ENCODE measurements at regions not wholly inside any gene's neighbourhood (a gene's known extent, or its start where the extent isn't known, plus 50 kb on each side); places are given as distances from the start of the nearest gene placed in this dataset.

GRCh38 chr6:88383183-88383582 lies 217.0 kb upstream of the CNR1 start:
- H3K9me2 ChIP-seq (ENCODE audit: insufficient read depth): no peaks in the 10 kb centered on the region
- ChIA-PET CTCF (no interaction called here), POLR2A (ENCODE audit: unreplicated experiment) (no interaction called here)
- peaks cover 16% of the 10 kb centered on the region for H3K27me3 ChIP-seq (ENCODE audit: insufficient read depth, low read depth)
- no peak for DNase-seq
- H3K36me3 ChIP-seq (ENCODE audit: low read depth): no peaks in the 10 kb centered on the region
- BruUV-seq (replicated peaks): no TSS peak
- no peak overlapping the region for H2AFZ ChIP-seq
- H3K27ac ChIP-seq: no peak overlapping the region
- H3K4me1 ChIP-seq (replicated peaks; ENCODE audit: insufficient read depth): no peaks in the 10 kb centered on the region
- H3K4me3 ChIP-seq: no peak overlapping the region
- no peaks in the 10 kb centered on the region for H3K79me2 ChIP-seq (ENCODE audit: low read depth)
- no peaks in the 10 kb centered on the region for H3K9me3 ChIP-seq (ENCODE audit: insufficient read depth, low read depth)
- H3K4me2 ChIP-seq: no peak overlapping the region
- H4K20me1 ChIP-seq (ENCODE audit: insufficient read depth): no peaks in the 10 kb centered on the region
- H3F3A ChIP-seq (ENCODE audit: insufficient read depth, low read depth): no peaks in the 10 kb centered on the region
- TF ChIP-seq CTCF (conservative IDR thresholded peaks at IDR 0.05) (no peak), EZH2 (IDR thresholded peaks at IDR 0.05; ENCODE audit: low read depth) (no peak)
- intact Hi-C loops (cut with micrococcal nuclease; ENCODE audit: unreplicated experiment): no loop called here

GRCh38 chr6:88381289-88381642 lies 215.1 kb upstream of the CNR1 start:
- no TSS peak for BruUV-seq (replicated peaks)
- H3K9me2 ChIP-seq (ENCODE audit: insufficient read depth): no peaks in the 10 kb centered on the region
- H3K9me3 ChIP-seq (ENCODE audit: insufficient read depth, low read depth): no peaks in the 10 kb centered on the region
- no peak overlapping the region for H3K4me3 ChIP-seq
- POLR2A ChIA-PET (ENCODE audit: unreplicated experiment): no interaction called here
- TF ChIP-seq CTCF (conservative IDR thresholded peaks at IDR 0.05): no peak
- TF ChIP-seq EZH2 (IDR thresholded peaks at IDR 0.05; ENCODE audit: low read depth): no peak
- H4K20me1 ChIP-seq (ENCODE audit: insufficient read depth): no peaks in the 10 kb centered on the region
- no peak for DNase-seq
- CTCF ChIA-PET: no interaction called here
- H2AFZ ChIP-seq: no peak overlapping the region
- H3K36me3 ChIP-seq (ENCODE audit: low read depth): no peaks in the 10 kb centered on the region
- no peaks in the 10 kb centered on the region for H3K4me1 ChIP-seq (replicated peaks; ENCODE audit: insufficient read depth)
- no peaks in the 10 kb centered on the region for H3F3A ChIP-seq (ENCODE audit: insufficient read depth, low read depth)
- H3K4me2 ChIP-seq: no peak overlapping the region
- H3K79me2 ChIP-seq (ENCODE audit: low read depth): no peaks in the 10 kb centered on the region
- no peak overlapping the region for H3K27ac ChIP-seq
- H3K27me3 ChIP-seq (ENCODE audit: insufficient read depth, low read depth): peaks cover 16% of the 10 kb centered on the region
- intact Hi-C loops (cut with micrococcal nuclease; ENCODE audit: unreplicated experiment): no loop called here

GRCh38 chr6:88380618-88381288 lies 214.6 kb upstream of the CNR1 start:
- no peak overlapping the region for H3K4me2 ChIP-seq
- H3K36me3 ChIP-seq (ENCODE audit: low read depth): no peaks in the 10 kb centered on the region
- ChIA-PET CTCF (no interaction called here), POLR2A (ENCODE audit: unreplicated experiment) (no interaction called here)
- no peaks in the 10 kb centered on the region for H3F3A ChIP-seq (ENCODE audit: insufficient read depth, low read depth)
- intact Hi-C loops (cut with micrococcal nuclease; ENCODE audit: unreplicated experiment): no loop called here
- H3K27me3 ChIP-seq (ENCODE audit: insufficient read depth, low read depth): peaks cover 16% of the 10 kb centered on the region
- no peaks in the 10 kb centered on the region for H3K79me2 ChIP-seq (ENCODE audit: low read depth)
- H3K27ac ChIP-seq: no peak overlapping the region
- H3K9me2 ChIP-seq (ENCODE audit: insufficient read depth): no peaks in the 10 kb centered on the region
- H3K4me1 ChIP-seq (replicated peaks; ENCODE audit: insufficient read depth): no peaks in the 10 kb centered on the region
- DNase-seq: no peak
- no peak overlapping the region for H3K4me3 ChIP-seq
- no peak for TF ChIP-seq EZH2 (IDR thresholded peaks at IDR 0.05; ENCODE audit: low read depth)
- no peak for TF ChIP-seq CTCF (conservative IDR thresholded peaks at IDR 0.05)
- no peaks in the 10 kb centered on the region for H4K20me1 ChIP-seq (ENCODE audit: insufficient read depth)
- no peak overlapping the region for H2AFZ ChIP-seq
- BruUV-seq (replicated peaks): no TSS peak
- H3K9me3 ChIP-seq (ENCODE audit: insufficient read depth, low read depth): no peaks in the 10 kb centered on the region
